ENCODE measurements at regions not wholly inside any gene's neighbourhood (a gene's known extent, or its start where the extent isn't known, plus 50 kb on each side); places are given as distances from the start of the nearest gene placed in this dataset.

GRCh38 chr3:31157047-31157694, 262.7 kb upstream of the GADL1 start:
- no peak for DNase-seq (ENCODE audit: low read depth)
- no peak overlapping the region for H3K4me3 ChIP-seq (ENCODE audit: low read depth, low read length)
- 0 out of 2 replicates have a peak, but pooled peaks have one; percentile 24 for TF ChIP-seq CTCF (IDR thresholded peaks at IDR 0.05; ENCODE audit: control insufficient read depth, extremely low read depth, insufficient read depth)

- no peak overlapping the region for H3K4me3 ChIP-seq (ENCODE audit: low read depth, low read length)
- DNase-seq (ENCODE audit: low read depth): no peak
- no peak for TF ChIP-seq CTCF (IDR thresholded peaks at IDR 0.05; ENCODE audit: control insufficient read depth, extremely low read depth, insufficient read depth)
These were observed 263.6 kb upstream of the GADL1 start for GRCh38 chr3:31157893-31158620.

GRCh38 chr3:31159331-31160039, 265.0 kb upstream of the GADL1 start:
- no peak for DNase-seq (ENCODE audit: low read depth)
- H3K4me3 ChIP-seq (ENCODE audit: low read depth, low read length): no peak overlapping the region
- TF ChIP-seq CTCF (IDR thresholded peaks at IDR 0.05; ENCODE audit: control insufficient read depth, extremely low read depth, insufficient read depth): no peak

- DNase-seq (ENCODE audit: low read depth): no peak
- TF ChIP-seq CTCF (IDR thresholded peaks at IDR 0.05; ENCODE audit: control insufficient read depth, extremely low read depth, insufficient read depth): no peak
- H3K4me3 ChIP-seq (ENCODE audit: low read depth, low read length): no peak overlapping the region
These were observed 267.4 kb upstream of the GADL1 start for GRCh38 chr3:31161889-31162288.

GRCh38 chr3:31164381-31164780, 269.9 kb upstream of the GADL1 start:
- no peak for TF ChIP-seq CTCF (IDR thresholded peaks at IDR 0.05; ENCODE audit: control insufficient read depth, extremely low read depth, insufficient read depth)
- DNase-seq (ENCODE audit: low read depth): no peak
- H3K4me3 ChIP-seq (ENCODE audit: low read depth, low read length): no peak overlapping the region

GRCh38 chr3:31165399-31165860, 271.0 kb upstream of the GADL1 start:
- DNase-seq (ENCODE audit: low read depth): no peak
- H3K4me3 ChIP-seq (ENCODE audit: low read depth, low read length): no peak overlapping the region
- TF ChIP-seq CTCF (IDR thresholded peaks at IDR 0.05; ENCODE audit: control insufficient read depth, extremely low read depth, insufficient read depth): no peak

Measured in LNCaP clone FGC (cell line).